HuH-7.5 (cell line): ENCODE measurements at regions not wholly inside any gene's neighbourhood (a gene's known extent, or its start where the extent isn't known, plus 50 kb on each side); places are given as distances from the start of the nearest gene placed in this dataset.
"Not testable (repeated sequence)": the region's sequence is repeated elsewhere in the genome, so short reads cannot be mapped to it uniquely, and the experiment has no call there.

Experiments
- DNase-seq: peaks from one replicate; pipeline ENCODE4 v3.0.0; 2011; ENCODE audit warnings: low spot score

DNA sequence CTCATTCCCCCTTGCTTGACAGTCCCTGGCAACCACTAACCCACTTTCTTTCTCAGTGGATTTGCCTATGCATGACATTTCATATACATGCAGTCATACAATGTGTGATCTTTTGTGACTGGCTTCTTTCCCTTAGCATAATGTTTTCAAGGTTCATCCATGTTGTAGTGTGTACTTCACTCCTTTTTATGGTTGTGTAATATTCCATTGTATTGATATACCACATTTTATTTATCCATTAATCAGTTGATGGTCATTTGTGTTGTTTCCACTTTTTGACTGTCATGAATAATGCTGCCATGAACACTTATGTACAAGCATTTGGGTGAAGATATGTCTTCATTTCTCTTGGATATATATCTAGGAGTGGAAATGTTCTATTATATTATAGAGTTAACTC is 127.7 kb upstream of the GRIK3 start:
- DNase-seq: no peak

GRCh38 chr1:37166005-37166404 is 131.7 kb upstream of the GRIK3 start:
- no peak for DNase-seq

DNA sequence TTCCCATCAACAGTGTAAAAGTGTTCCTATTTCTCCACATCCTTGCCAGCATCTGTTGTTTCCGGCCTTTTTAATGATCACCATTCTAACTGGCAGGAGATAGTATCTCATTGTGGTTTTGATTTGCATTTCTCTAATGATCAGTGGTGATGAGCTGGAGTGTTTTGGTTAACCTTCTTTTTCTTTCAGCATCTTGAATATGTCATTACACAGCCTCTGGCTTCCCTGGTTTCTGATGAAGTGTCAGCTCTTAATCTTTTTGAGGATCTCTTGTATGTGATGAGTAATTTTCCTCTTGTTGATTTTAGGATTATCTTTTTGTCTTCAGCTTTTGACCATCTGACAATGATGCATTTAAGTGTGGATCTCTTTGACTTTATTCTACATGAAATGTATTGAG is 133.2 kb upstream of the GRIK3 start:
- no peak for DNase-seq

- DNase-seq: no peak
Observed at GRCh38 chr1:37169241-37169640, 134.9 kb upstream of the GRIK3 start.

GRCh38 chr1:37169743-37170275 is 135.5 kb upstream of the GRIK3 start:
- DNase-seq: no peak

DNA sequence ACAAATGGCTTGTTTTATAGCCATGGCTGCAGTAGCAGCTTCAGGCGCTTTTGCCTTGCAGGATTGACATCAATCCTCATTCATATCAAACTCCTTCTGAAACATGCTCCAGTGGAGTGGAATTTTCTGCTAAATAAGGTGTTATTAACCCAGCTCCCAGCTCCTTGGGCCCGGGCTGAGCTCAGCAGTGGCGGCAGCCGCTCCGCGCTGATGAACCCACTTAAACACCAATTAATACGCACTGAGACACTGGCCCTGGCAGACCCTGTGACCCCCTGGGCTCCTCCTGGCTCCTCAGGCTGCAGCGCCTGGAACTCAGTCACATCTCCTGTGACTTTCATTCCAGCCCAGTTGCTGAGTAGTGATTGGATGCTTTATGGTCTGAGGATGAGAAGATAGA is 137.4 kb upstream of the GRIK3 start:
- DNase-seq: no peak

- no peak for DNase-seq
Observed at GRCh38 chr1:37174341-37174740, 140.0 kb upstream of the GRIK3 start.

DNA sequence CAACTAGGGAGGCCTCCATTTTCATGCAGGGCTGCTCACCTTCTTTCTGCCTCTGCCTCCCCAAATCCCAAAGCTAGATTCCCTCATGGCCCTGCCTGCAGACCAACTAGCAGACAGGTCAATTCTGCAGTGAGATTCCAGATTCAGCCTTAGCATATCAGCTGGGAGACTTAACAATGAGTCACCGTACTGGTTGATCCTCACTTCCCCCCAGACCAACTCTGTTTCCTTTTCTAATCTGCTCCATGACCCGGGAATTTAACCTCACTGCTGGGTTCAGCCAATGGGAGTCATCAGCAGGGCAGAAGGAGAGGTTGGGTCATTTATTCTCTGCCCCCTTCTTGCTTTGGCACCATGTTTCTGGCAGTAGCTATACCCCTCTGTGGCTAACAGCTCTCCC is 140.6 kb upstream of the GRIK3 start:
- no peak for DNase-seq

DNA sequence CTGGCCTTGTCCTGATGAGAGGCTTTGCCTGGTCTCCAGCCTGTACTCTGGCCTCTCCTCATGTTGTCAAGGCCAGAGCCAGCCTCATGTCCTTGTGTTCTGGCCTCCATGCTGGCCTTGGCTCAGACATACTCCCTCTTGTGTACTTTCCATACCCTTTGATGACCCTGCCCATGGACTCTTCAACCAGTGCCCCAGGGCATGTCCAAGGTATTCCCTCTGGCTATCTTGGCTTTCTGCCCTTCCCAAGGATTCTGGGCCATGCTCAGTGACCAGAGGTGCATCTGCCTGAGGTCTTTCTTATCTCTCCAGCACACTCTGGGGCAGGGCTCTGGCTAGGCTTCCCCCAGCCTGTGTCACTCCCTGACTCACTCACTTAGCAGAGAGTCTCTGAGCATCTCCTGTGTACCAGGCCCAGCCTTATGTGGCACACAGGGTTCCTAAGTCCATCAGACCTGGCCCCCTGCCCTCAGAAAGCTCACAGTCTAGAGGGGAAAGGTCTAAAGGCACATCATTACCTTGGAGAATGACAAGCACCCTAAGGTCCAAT is 141.4 kb upstream of the GRIK3 start:
- no peak for DNase-seq

- DNase-seq: no peak
Observed at GRCh38 chr1:37176269-37176668, 142.0 kb upstream of the GRIK3 start.

DNA sequence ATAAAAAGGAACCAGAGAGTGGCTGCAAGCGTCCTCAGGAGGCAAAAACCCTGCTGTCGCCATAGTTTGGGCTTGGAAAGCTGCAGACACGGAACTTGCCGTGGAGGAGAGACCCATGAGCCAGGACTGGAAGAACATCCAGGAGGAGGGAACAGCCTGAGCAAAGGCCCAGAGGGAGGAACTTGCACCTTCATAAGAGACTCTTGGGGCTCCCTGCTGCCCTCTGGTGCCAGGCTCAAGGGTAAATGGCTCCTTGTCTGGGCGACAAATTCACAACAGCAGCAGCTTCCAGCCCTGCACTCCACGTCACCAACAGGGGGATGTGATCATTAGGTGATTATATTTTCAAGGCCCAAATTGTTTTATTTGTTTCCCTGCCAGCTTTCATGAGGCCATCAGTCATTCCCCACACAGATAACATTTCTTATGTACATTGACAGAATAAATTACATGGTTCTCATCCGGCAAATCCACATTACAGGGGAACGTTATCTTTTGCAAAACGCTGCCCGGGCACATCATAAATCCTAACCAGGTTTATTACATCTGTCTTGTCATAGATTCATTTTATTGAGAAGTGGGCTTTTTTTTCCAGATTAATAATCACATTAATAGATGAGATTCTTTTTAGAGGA is 143.0 kb upstream of the GRIK3 start:
- DNase-seq: peak; percentile 11

DNA sequence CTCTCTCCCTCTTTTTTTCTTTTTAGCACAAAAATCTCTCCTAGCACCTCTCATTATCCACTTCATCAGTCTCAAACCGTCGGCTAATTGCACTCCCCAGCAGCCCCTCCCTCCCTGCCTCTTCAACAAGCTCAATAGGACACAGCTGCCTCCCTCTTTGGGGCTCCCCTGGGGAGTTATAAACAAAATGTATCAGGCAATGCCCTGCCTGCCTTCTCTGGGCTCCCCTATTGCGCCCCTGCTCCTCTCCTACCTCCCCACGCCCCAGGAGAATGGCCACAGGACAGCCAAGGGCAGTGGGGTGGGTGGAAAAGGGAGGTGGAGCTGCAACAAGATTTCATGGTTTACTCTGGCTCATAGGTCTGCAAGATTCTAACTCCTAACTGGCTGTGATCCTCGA is 147.1 kb upstream of the GRIK3 start:
- no peak for DNase-seq

GRCh38 chr1:37184789-37185188 is 150.5 kb upstream of the GRIK3 start:
- no peak for DNase-seq

GRCh38 chr1:37186246-37186756 is 152.0 kb upstream of the GRIK3 start:
- DNase-seq: no peak

DNA sequence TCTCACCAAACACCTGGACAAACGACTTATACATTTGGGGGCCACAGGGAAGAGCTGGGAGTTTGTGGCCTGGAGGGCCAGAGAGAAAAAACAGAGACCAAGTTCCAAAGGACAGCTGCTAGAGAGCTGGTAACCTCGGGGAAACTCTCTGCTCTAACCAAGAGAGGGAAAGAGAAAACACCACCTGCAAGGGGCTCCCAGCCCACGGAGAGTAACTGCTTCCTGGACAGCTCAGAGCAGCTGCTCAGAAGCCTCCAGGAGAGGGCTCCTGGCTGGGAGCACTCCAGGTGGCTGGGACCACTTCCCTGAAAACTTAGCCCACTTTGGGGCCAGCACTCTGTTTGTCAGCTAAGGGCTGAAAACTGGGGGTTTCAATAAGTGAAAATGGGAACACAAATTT is 154.8 kb upstream of the GRIK3 start:
- no peak for DNase-seq

GRCh38 chr1:37197411-37197810 is 163.1 kb upstream of the GRIK3 start:
- no peak for DNase-seq

GRCh38 chr1:37214305-37214704 is 180.0 kb upstream of the GRIK3 start:
- not testable (repeated sequence) for DNase-seq

- DNase-seq: no peak
Observed at GRCh38 chr1:37233606-37234005, 199.3 kb upstream of the GRIK3 start.

DNA sequence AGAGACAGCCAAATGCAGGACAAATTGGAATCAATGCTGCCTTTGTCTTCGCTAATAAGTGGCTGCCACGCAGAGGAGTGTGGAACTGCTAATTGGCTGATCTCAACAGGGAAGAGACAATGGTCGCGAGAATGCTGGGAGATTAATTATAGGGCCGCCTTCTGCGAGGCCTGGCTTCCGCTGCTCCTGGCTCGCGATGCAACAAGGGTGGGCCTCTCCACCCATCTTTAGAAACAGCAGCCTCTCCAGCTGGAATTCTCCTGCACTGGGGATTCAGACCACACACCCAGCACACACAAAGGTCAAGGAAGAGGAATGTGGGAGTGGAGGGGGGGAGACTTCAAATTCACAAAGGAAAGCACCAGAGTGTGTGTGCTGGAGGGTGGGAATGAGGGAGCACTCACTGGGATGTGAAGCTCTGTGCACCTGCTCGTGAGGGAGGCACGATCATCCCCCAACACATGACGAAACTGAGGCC is 200.7 kb upstream of the GRIK3 start:
- no peak for DNase-seq

- no peak for DNase-seq
Observed at GRCh38 chr1:37237948-37238347, 203.6 kb upstream of the GRIK3 start.

- DNase-seq: no peak
Observed at GRCh38 chr1:37238364-37239224, 204.3 kb upstream of the GRIK3 start.

DNA sequence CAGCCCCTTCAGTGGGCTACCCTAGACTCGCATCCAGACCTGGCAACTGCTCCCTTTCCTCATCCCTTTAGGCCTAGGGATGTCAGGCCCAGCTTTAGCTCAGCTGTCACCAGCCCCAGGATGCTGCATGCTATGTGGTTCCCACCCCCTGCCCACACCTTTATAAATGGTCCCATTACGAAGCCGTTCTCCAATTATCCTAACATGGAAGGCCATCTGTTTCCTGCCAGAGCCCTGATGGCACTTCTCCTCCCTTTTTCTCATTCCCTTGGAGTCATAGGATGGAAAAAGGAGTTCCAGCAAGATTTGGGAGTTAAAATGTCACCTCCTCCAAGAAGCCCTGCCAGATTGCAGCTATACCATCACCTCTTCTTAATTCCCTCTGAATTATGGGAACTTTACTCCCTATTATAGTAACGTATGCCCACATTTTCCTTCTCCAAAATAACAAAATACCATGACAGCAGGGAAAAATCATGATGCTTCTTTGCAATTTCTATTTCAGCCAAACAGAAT is 205.0 kb upstream of the GRIK3 start:
- DNase-seq: no peak

GRCh38 chr1:37240897-37241296 is 206.6 kb upstream of the GRIK3 start:
- no peak for DNase-seq
